CD4-positive, alpha-beta T cell treated with Interleukin-4 for 1 hour (primary cell): ENCODE measurements at regions not wholly inside any gene's neighbourhood (a gene's known extent, or its start where the extent isn't known, plus 50 kb on each side); places are given as distances from the start of the nearest gene placed in this dataset.
"Not testable (repeated sequence)": the region's sequence is repeated elsewhere in the genome, so short reads cannot be mapped to it uniquely, and the experiment has no call there.

Source experiments
- DNase-seq, 2 donors: peaks; one replicate each; pipeline ENCODE4 v3.0.0-alpha.2; 2020 to 2022

- DNase-seq: no peak
These were observed 146.5 kb downstream of the SH3BGRL start for GRCh38 chrX:81348388-81348787.

- DNase-seq: no peak
These were observed 153.1 kb downstream of the SH3BGRL start for GRCh38 chrX:81354954-81355353.

- DNase-seq: no peak
These were observed 153.5 kb downstream of the SH3BGRL start for GRCh38 chrX:81355436-81355835.

GRCh38 chrX:81367291-81367690 is 165.4 kb downstream of the SH3BGRL start:
- no peak for DNase-seq

- DNase-seq: peak in 1 of 2 donors; percentile 17
These were observed 175.4 kb downstream of the SH3BGRL start for GRCh38 chrX:81377329-81377728.

- no peak for DNase-seq
These were observed 176.7 kb downstream of the SH3BGRL start for GRCh38 chrX:81378560-81378959.

GRCh38 chrX:81390237-81390636 is 188.3 kb downstream of the SH3BGRL start:
- DNase-seq: no peak

- DNase-seq: peak in 1 of 2 donors; percentile 11
These were observed 190.5 kb downstream of the SH3BGRL start for GRCh38 chrX:81392396-81392795.

GRCh38 chrX:81405781-81406180 is 203.9 kb downstream of the SH3BGRL start:
- no peak for DNase-seq

- no peak for DNase-seq
These were observed 209.6 kb downstream of the SH3BGRL start for GRCh38 chrX:81411517-81411916.

- no peak for DNase-seq
These were observed 210.5 kb downstream of the SH3BGRL start for GRCh38 chrX:81412428-81412827.

GRCh38 chrX:81412857-81413256 is 211.0 kb downstream of the SH3BGRL start:
- not testable (repeated sequence) for DNase-seq

- DNase-seq: no peak
These were observed 212.7 kb downstream of the SH3BGRL start for GRCh38 chrX:81414630-81415029.
